ENCODE measurements at regions not wholly inside any gene's neighbourhood (a gene's known extent, or its start where the extent isn't known, plus 50 kb on each side); places are given as distances from the start of the nearest gene placed in this dataset.

GRCh38 chr5:57552033-57552432 lies 69.4 kb upstream of the ACTBL2 start:
- TF ChIP-seq CTCF (IDR thresholded peaks at IDR 0.05): no peak
- Histone ChIP-seq H3K27ac (no peak overlapping the region), H3K27me3 (replicated peaks; ENCODE audit: insufficient read depth) (no peaks in the 10 kb centered on the region), H3K36me3 (no peaks in the 10 kb centered on the region), H3K4me1 (ENCODE audit: control insufficient read depth in 1 of 2, low read depth in 2 of 2) (no peaks in the 10 kb centered on the region), H3K9me3 (no peaks in the 10 kb centered on the region), H3K4me3 (no peak overlapping the region)
- DNase-seq (ENCODE audit: low spot score) (no peak), ATAC-seq (ENCODE audit: insufficient number of reproducible peaks, low FRiP score, low read depth) (no peak)

GRCh38 chr5:57551251-57551650 lies 68.6 kb upstream of the ACTBL2 start:
- no peak overlapping the region for H3K27ac ChIP-seq
- H3K9me3 ChIP-seq: no peaks in the 10 kb centered on the region
- H3K4me1 ChIP-seq (ENCODE audit: control insufficient read depth in 1 of 2, low read depth in 2 of 2): no peaks in the 10 kb centered on the region
- no peaks in the 10 kb centered on the region for H3K36me3 ChIP-seq
- H3K27me3 ChIP-seq (replicated peaks; ENCODE audit: insufficient read depth): no peaks in the 10 kb centered on the region
- no peak for TF ChIP-seq CTCF (IDR thresholded peaks at IDR 0.05)
- DNase-seq (ENCODE audit: low spot score) (no peak), ATAC-seq (ENCODE audit: insufficient number of reproducible peaks, low FRiP score, low read depth) (no peak)
- no peak overlapping the region for H3K4me3 ChIP-seq

- ATAC-seq (ENCODE audit: insufficient number of reproducible peaks, low FRiP score, low read depth) (no peak), DNase-seq (ENCODE audit: low spot score) (no peak)
- H3K27ac ChIP-seq: no peak overlapping the region
- H3K9me3 ChIP-seq: no peaks in the 10 kb centered on the region
- H3K4me1 ChIP-seq (ENCODE audit: control insufficient read depth in 1 of 2, low read depth in 2 of 2): no peaks in the 10 kb centered on the region
- no peak overlapping the region for H3K4me3 ChIP-seq
- no peak for TF ChIP-seq CTCF (IDR thresholded peaks at IDR 0.05)
- H3K36me3 ChIP-seq: no peaks in the 10 kb centered on the region
- no peaks in the 10 kb centered on the region for H3K27me3 ChIP-seq (replicated peaks; ENCODE audit: insufficient read depth)
Observed at GRCh38 chr5:57550132-57550531, 67.5 kb upstream of the ACTBL2 start.

GRCh38 chr5:57549566-57549965 lies 67.0 kb upstream of the ACTBL2 start:
- no peaks in the 10 kb centered on the region for H3K9me3 ChIP-seq

GRCh38 chr5:57540823-57541222 lies 58.2 kb upstream of the ACTBL2 start:
- no peaks in the 10 kb centered on the region for H3K36me3 ChIP-seq
- no peaks in the 10 kb centered on the region for H3K27me3 ChIP-seq (replicated peaks; ENCODE audit: insufficient read depth)
- DNase-seq (ENCODE audit: low spot score): no peak
- no peak overlapping the region for H3K4me3 ChIP-seq
- H3K9me3 ChIP-seq: no peaks in the 10 kb centered on the region
- no peak for ATAC-seq (ENCODE audit: insufficient number of reproducible peaks, low FRiP score, low read depth)
- H3K27ac ChIP-seq: no peak overlapping the region
- TF ChIP-seq CTCF (IDR thresholded peaks at IDR 0.05): no peak
- H3K4me1 ChIP-seq (ENCODE audit: control insufficient read depth in 1 of 2, low read depth in 2 of 2): no peaks in the 10 kb centered on the region

More at GRCh38 chr5:57549566-57549965, 67.0 kb upstream of the ACTBL2 start:
- ATAC-seq (ENCODE audit: insufficient number of reproducible peaks, low FRiP score, low read depth): no peak
- Histone ChIP-seq H3K27ac (no peak overlapping the region), H3K4me3 (no peak overlapping the region), H3K4me1 (ENCODE audit: control insufficient read depth in 1 of 2, low read depth in 2 of 2) (no peaks in the 10 kb centered on the region), H3K27me3 (replicated peaks; ENCODE audit: insufficient read depth) (no peaks in the 10 kb centered on the region), H3K36me3 (no peaks in the 10 kb centered on the region)
- TF ChIP-seq CTCF (IDR thresholded peaks at IDR 0.05): no peak
- DNase-seq (ENCODE audit: low spot score): no peak
